Neural progenitor cell (in vitro differentiated cells): ENCODE measurements at regions not wholly inside any gene's neighbourhood (a gene's known extent, or its start where the extent isn't known, plus 50 kb on each side); places are given as distances from the start of the nearest gene placed in this dataset.
"Not testable (repeated sequence)": the region's sequence is repeated elsewhere in the genome, so short reads cannot be mapped to it uniquely, and the experiment has no call there.

ENCODE experiments used
- DNase-seq: peaks from one replicate; pipeline ENCODE4 v3.0.0-alpha.2; 2016; ENCODE audit warnings: low spot score
- H2AFZ ChIP-seq: fragments of 200-600 bp; sonication (generic); replicated peaks from 2 replicates; pipeline ENCODE4 v1.6.1; 2016; ENCODE audit warnings: antibody characterized with exemption
- H3F3A ChIP-seq: fragments of 200-600 bp; sonication (generic); 2 replicates; pipeline ENCODE4 v1.6.1; 2016; ENCODE audit warnings: antibody characterized with exemption, low read depth
- H3K27ac ChIP-seq: fragments of 200-600 bp; sonication (generic); 2 replicates; pipeline ENCODE4 v1.5.1; 2016; ENCODE audit warnings: mild to moderate bottlenecking
- H3K27me3 ChIP-seq: fragments of 200-600 bp; sonication (generic); 2 replicates; pipeline ENCODE4 v1.6.1; 2016; ENCODE audit warnings: mild to moderate bottlenecking, moderate library complexity
- H3K36me3 ChIP-seq: fragments of 200-600 bp; sonication (generic); 2 replicates; pipeline ENCODE4 v1.5.1; 2016
- H3K4me1 ChIP-seq: fragments of 200-600 bp; sonication (generic); 2 replicates; pipeline ENCODE4 v1.6.1; 2016; ENCODE audit warnings: mixed run types
- H3K4me2 ChIP-seq: fragments of 200-600 bp; sonication (generic); 2 replicates; pipeline ENCODE4 v1.6.1; 2016
- H3K4me3 ChIP-seq: fragments of 200-600 bp; sonication (generic); 2 replicates; pipeline ENCODE4 v1.5.1; 2016
- H3K79me2 ChIP-seq: fragments of 200-600 bp; sonication (generic); 2 replicates; pipeline ENCODE4 v1.6.1; 2016; ENCODE audit warnings: low read depth
- H3K9ac ChIP-seq: fragments of 200-600 bp; sonication (generic); 2 replicates; pipeline ENCODE4 v1.6.1; 2016
- H3K9me3 ChIP-seq: fragments of 200-600 bp; sonication (generic); 2 replicates; pipeline ENCODE4 v1.5.1; 2016; ENCODE audit warnings: low read depth
- H4K20me1 ChIP-seq: fragments of 200-600 bp; sonication (generic); 2 replicates; pipeline ENCODE4 v1.6.1; 2016; ENCODE audit warnings: low read depth
- H3K27ac Mint-ChIP-seq: 3 replicates; pipeline ENCODE4 v1.8.0; 2021; ENCODE audit warnings: mixed read lengths
- H3K27me3 Mint-ChIP-seq: 2 replicates; pipeline ENCODE4 v1.8.0; 2022; ENCODE audit warnings: low read depth, mild to moderate bottlenecking, inconsistent platforms, moderate library complexity, mixed read lengths; ENCODE audit not compliant: insufficient read depth
- H3K36me3 Mint-ChIP-seq: 3 replicates; pipeline ENCODE4 v1.8.0; 2021; ENCODE audit warnings: mixed read lengths
- H3K4me1 Mint-ChIP-seq: 3 replicates; pipeline ENCODE4 v1.8.0; 2021; ENCODE audit warnings: mixed read lengths
- H3K4me3 Mint-ChIP-seq: 3 replicates; pipeline ENCODE4 v1.8.0; 2021; ENCODE audit warnings: mild to moderate bottlenecking, moderate library complexity, mixed read lengths
- H3K9me3 Mint-ChIP-seq: 3 replicates; pipeline ENCODE4 v1.8.0; 2020; ENCODE audit warnings: mixed read lengths
- CTCF ChIP-seq: fragments of 200-600 bp; sonication (generic); IDR thresholded peaks from 2 replicates; pipeline ENCODE4 v1.5.1; 2017; ENCODE audit warnings: antibody characterized with exemption, mild to moderate bottlenecking
- EZH2 ChIP-seq: fragments of 200-600 bp; sonication (generic); IDR thresholded peaks from 2 replicates; pipeline ENCODE4 v1.6.1; 2017; ENCODE audit warnings: antibody characterized with exemption, mild to moderate bottlenecking, moderate library complexity
- EZH2phosphoT487 ChIP-seq: fragments of 200-600 bp; sonication (generic); IDR thresholded peaks from 2 replicates; pipeline ENCODE4 v1.6.1; 2017; ENCODE audit warnings: antibody characterized with exemption

DNA sequence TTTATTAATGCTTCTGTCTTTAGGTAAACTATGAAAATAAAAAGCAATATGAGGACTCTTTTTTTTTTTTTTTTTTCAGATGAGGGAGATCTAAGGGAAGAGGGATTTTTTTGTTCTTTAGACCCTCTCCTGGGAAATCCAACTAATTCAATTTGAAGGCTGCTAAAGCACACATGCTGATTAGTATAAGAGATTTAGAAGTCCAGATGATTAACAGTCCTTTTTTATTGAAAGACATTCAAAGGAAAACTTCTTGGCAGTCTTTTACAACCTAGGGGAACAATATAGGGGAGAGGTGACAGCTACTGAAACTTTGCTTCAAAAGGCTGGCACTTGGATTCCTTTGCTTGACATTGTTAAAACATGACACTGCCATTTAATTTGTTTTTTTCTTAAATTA lies 602.5 kb downstream of the RAPGEF2 start:
- Mint-ChIP-seq H3K9me3 (peaks cover 35% of the 10 kb centered on the region), H3K36me3 (peaks cover 22% of the 10 kb centered on the region), H3K4me3 (no peak overlapping the region), H3K27ac (peak overlapping the region; percentile 69), H3K27me3 (peaks cover 5% of the 10 kb centered on the region), H3K4me1 (peaks cover 28% of the 10 kb centered on the region)
- Histone ChIP-seq H3K9ac (no peak overlapping the region), H3F3A (peaks cover 5% of the 10 kb centered on the region), H3K27ac (no peak overlapping the region), H2AFZ (no peak overlapping the region), H4K20me1 (no peaks in the 10 kb centered on the region), H3K4me1 (peaks cover 25% of the 10 kb centered on the region), H3K9me3 (peaks cover 4% of the 10 kb centered on the region), H3K36me3 (no peaks in the 10 kb centered on the region), H3K27me3 (no peaks in the 10 kb centered on the region), H3K4me3 (no peak overlapping the region), H3K79me2 (no peaks in the 10 kb centered on the region), H3K4me2 (peak overlapping the region; percentile 61)
- TF ChIP-seq EZH2phosphoT487 (peak; percentile 87), CTCF (no peak)
- peak; percentile 68 for DNase-seq

- Mint-ChIP-seq H3K27ac (peak overlapping the region; percentile 81), H3K9me3 (peaks cover 24% of the 10 kb centered on the region), H3K36me3 (peaks cover 16% of the 10 kb centered on the region), H3K4me3 (no peak overlapping the region), H3K4me1 (peaks cover 28% of the 10 kb centered on the region), H3K27me3 (peaks cover 5% of the 10 kb centered on the region)
- Histone ChIP-seq H3F3A (peaks cover 5% of the 10 kb centered on the region), H2AFZ (no peak overlapping the region), H3K9ac (no peak overlapping the region), H3K27ac (no peak overlapping the region), H3K4me1 (peaks cover 25% of the 10 kb centered on the region), H3K9me3 (no peaks in the 10 kb centered on the region), H3K4me2 (peak overlapping the region; percentile 61), H3K79me2 (no peaks in the 10 kb centered on the region), H4K20me1 (no peaks in the 10 kb centered on the region), H3K27me3 (no peaks in the 10 kb centered on the region), H3K4me3 (no peak overlapping the region), H3K36me3 (no peaks in the 10 kb centered on the region)
- TF ChIP-seq EZH2phosphoT487 (no peak), CTCF (no peak), EZH2 (no peak)
- peak; percentile 16 for DNase-seq
Measured at GRCh38 chr4:159706704-159707103, 603.8 kb downstream of the RAPGEF2 start.

GRCh38 chr4:159715180-159715579 lies 612.3 kb downstream of the RAPGEF2 start:
- not testable (repeated sequence) for H3K4me3 Mint-ChIP-seq, H3K4me1 Mint-ChIP-seq, H3K4me2 ChIP-seq, H3K9me3 ChIP-seq, H3K4me3 ChIP-seq, H3K9ac ChIP-seq, H3K36me3 ChIP-seq, H3K27ac ChIP-seq, H3K27me3 ChIP-seq, DNase-seq, H3F3A ChIP-seq, H4K20me1 ChIP-seq, H3K36me3 Mint-ChIP-seq, H3K4me1 ChIP-seq, H3K27ac Mint-ChIP-seq, H3K79me2 ChIP-seq, H3K27me3 Mint-ChIP-seq, H2AFZ ChIP-seq
- H3K9me3 Mint-ChIP-seq, result peaks cover 15% of the 10 kb centered on the region

DNA sequence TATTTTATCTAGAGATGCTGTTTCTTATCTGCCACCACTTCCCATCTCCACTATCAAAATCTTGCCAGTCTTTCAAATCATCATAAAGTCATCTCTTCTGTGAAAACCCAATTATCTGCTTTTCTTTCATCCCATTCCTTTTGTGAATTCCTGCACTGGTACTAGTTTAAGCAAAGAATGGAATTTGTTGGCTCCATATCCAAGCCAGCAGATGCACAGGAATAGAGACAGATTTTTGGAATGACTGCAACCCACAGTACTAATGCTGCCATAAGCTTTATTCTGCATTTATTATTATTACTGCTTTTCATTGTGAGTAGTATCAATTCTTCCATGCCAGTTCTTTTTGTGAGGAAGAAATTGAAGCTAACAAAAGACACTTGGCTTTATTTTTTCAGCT lies 616.7 kb downstream of the RAPGEF2 start:
- no peaks in the 10 kb centered on the region for H4K20me1 ChIP-seq
- no peaks in the 10 kb centered on the region for H3K36me3 ChIP-seq
- no peak overlapping the region for H2AFZ ChIP-seq
- H3K4me3 Mint-ChIP-seq, result no peak overlapping the region
- no peak for TF ChIP-seq CTCF
- TF ChIP-seq EZH2, result no peak
- no peak for TF ChIP-seq EZH2phosphoT487
- no peaks in the 10 kb centered on the region for H3K9me3 ChIP-seq
- H3K9me3 Mint-ChIP-seq, result peaks cover 16% of the 10 kb centered on the region
- no peaks in the 10 kb centered on the region for H3K27me3 ChIP-seq
- no peaks in the 10 kb centered on the region for H3K79me2 ChIP-seq
- H3K36me3 Mint-ChIP-seq, result peaks cover 7% of the 10 kb centered on the region
- H3K27ac Mint-ChIP-seq, result no peak overlapping the region
- H3K27ac ChIP-seq, result no peak overlapping the region
- no peak overlapping the region for H3K9ac ChIP-seq
- H3K4me1 Mint-ChIP-seq, result no peaks in the 10 kb centered on the region
- peaks cover 3% of the 10 kb centered on the region for H3K27me3 Mint-ChIP-seq
- no peak for DNase-seq
- no peak overlapping the region for H3K4me2 ChIP-seq
- no peaks in the 10 kb centered on the region for H3F3A ChIP-seq
- no peaks in the 10 kb centered on the region for H3K4me1 ChIP-seq
- H3K4me3 ChIP-seq, result no peak overlapping the region
